Astrocyte of the cerebellum (primary cell): ENCODE measurements at regions not wholly inside any gene's neighbourhood (a gene's known extent, or its start where the extent isn't known, plus 50 kb on each side); places are given as distances from the start of the nearest gene placed in this dataset.

Source experiments
- DNase-seq: peaks from one replicate; pipeline ENCODE4 v3.0.0-alpha.2; 2011; ENCODE audit warnings: low read depth
- H3K4me3 ChIP-seq: 2 replicates; pipeline ENCODE4 v1.5.1; 2011; ENCODE audit warnings: mild to moderate bottlenecking, low read depth, low read length, moderate library complexity
- CTCF ChIP-seq: IDR thresholded peaks from 2 replicates; pipeline ENCODE4 v1.5.1; 2012; ENCODE audit warnings: low read length, low read depth, moderate library complexity, mild to moderate bottlenecking; ENCODE audit errors: missing control alignments
- in situ Hi-C: cut with HindIII; loops from 2 replicates; pipeline ENCODE4 v1.10.0; 2017; ENCODE audit warnings: low sequenced_read_pairs

DNA sequence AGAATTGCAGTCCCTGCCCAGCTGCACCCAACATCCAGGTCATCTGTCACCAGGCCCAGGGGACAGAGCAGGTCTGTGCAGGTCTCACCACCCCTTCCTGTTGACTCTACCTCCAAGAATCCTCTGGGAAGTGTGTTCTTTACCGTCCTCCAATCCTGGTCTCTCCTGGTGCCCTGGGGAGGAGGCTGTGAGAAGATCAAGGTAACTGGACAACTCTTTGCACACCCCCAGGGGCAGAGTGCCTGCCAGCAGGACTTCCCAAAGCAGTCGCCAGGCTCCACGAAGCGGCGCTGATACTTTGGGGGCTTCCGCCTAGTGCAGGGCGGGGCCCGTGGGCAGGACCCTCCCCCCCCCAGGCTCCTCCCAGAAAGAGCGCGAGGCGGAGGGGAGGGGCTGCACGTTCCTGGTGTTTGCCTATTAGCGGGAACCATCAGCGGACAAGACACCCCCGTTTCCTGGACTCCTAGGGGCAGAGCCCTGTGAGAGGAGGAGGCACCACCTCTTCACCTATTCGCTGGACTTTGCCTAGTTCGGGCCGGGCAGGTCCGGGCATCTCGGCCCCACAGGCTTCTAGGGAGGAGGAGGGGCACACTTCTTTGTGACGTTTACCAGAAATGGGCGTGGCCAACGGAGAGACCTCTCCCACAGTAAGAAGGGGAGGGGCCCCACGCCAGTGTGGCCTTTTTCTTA is 918.0 kb downstream of the AACS start:
- in situ Hi-C loops = no loop called here
- DNase-seq = peak; percentile 66
- H3K4me3 ChIP-seq = peak overlapping the region; percentile 67
- TF ChIP-seq CTCF = no peak

DNA sequence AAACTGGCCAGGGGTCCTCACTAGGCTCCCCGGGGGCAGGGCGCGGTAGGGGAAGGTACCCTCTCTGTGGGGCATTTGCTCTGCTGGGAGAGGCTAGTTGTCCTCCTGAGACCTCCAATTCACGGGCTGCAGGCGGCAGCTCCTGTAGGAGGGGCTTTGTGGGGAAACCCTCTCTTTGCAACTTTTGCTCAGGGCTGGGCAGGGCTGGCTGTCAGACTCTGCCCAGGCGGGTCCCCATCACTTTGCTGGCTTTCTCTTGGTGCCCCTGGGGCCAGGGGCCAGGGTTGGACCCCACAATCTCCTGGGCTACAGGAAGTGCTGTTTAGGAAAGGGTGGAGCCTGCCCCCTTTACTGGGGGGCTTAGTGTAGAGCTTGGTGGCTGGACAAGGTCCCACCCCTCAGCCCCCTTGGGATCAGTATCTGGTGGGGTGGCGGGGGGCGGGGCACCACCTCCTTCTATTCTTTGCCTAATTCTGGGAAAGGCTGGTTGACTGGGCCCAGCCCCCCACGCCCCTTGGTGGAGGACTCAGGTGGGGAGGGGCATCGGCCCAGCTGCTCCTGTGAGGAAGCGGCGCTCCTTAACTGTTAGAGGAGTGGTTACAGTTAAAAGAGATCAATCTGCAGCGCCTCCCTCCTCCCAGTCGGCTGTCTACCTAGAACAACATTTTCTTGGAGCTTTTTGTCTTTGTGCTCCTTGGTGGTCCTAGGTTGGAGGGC is 918.7 kb downstream of the AACS start:
- H3K4me3 ChIP-seq = peak overlapping the region; percentile 67
- no peak for TF ChIP-seq CTCF
- in situ Hi-C loops = no loop called here
- peak; percentile 3 for DNase-seq

DNA sequence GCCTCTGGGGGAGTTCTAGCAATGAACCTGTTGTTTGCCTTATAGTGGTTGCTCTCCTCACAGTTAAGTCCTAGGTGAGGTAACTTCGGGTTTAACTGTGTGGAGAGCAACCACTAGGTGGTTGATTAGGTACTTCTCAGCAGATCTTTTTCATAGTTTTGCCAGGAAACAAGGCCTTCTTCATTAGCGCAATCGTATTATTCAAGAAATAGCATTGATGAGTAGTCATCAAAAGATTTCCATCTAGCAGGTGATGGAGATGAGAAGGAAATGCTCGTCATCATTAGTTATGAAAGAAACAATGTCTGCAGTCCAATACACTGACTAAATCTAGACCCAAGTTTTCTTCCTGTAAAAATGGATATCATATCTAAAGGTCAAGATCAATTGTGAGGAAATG is 923.3 kb downstream of the AACS start:
- TF ChIP-seq CTCF = no peak
- DNase-seq = no peak
- in situ Hi-C loops = no loop called here

DNA sequence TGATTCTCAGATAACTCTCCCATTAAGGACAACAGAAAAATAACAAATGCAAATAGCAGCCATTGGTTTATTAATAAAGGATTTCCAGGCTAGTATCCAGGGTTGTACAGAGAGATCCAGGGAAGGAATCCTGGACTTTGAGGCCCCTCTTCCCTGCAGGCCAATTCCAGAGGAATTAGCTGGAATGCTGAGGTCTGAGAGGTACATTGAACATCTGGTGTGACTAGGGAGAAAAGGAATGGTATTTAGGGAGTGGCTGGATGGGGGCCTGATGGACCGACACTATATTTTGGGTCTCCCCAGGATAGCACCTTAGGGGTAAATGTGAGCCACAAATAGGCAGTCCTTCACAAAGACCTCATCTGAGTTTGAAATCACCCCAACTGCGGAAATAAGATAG is 924.5 kb downstream of the AACS start:
- no peak for DNase-seq
- no peak for TF ChIP-seq CTCF
- in situ Hi-C loops = no loop called here
- H3K4me3 ChIP-seq = no peak overlapping the region

More for the DNA sequence above, 923.3 kb downstream of the AACS start:
- H3K4me3 ChIP-seq = no peak overlapping the region

GRCh38 chr12:125996443-125996842 is 931.2 kb downstream of the AACS start:
- in situ Hi-C loops = no loop called here
- TF ChIP-seq CTCF = no peak
- DNase-seq = no peak
- no peak overlapping the region for H3K4me3 ChIP-seq

- H3K4me3 ChIP-seq = no peak overlapping the region
- in situ Hi-C loops = no loop called here
- DNase-seq = peak; percentile 1
- TF ChIP-seq CTCF = no peak
These were observed 934.4 kb downstream of the AACS start for GRCh38 chr12:125999628-126000027.
